Fibroblast of lung (primary cell): ENCODE measurements at regions not wholly inside any gene's neighbourhood (a gene's known extent, or its start where the extent isn't known, plus 50 kb on each side); places are given as distances from the start of the nearest gene placed in this dataset.

Experiments
- CTCF ChIP-seq, 2 donors: IDR thresholded peaks in 1 of 2; conservative IDR thresholded peaks in 1 of 2; 1 replicate in 1 of 2; 2 replicates in 1 of 2; pipeline ENCODE4 v1.5.1; 2011 to 2012; ENCODE audit warnings: low read length in 2 of 2, control low read depth in 1 of 2, inconsistent platforms in 1 of 2, low read depth in 1 of 2, mild to moderate bottlenecking in 1 of 2
- EZH2 ChIP-seq: IDR thresholded peaks from 2 replicates; pipeline ENCODE4 v1.5.1; 2012; ENCODE audit warnings: low read length, control low read depth, mild to moderate bottlenecking; ENCODE audit errors: missing control alignments

GRCh38 chr11:11163669-11164333 lies 189.2 kb downstream of the CSNK2A3 start:
- TF ChIP-seq CTCF (conservative IDR thresholded peaks at IDR 0.05 in 1 of 2, IDR thresholded peaks at IDR 0.05 in 1 of 2; ENCODE audit: low read depth in 1 of 2, low read length in 2 of 2) = no peak
- TF ChIP-seq EZH2 = no peak
